ENCODE measurements at regions not wholly inside any gene's neighbourhood (a gene's known extent, or its start where the extent isn't known, plus 50 kb on each side); places are given as distances from the start of the nearest gene placed in this dataset.

GRCh38 chr2:20150110-20150706 is 74.7 kb downstream of the SDC1 start:
- no peak for DNase-seq (ENCODE audit: low spot score)
- Mint-ChIP-seq H3K9me3 (no peaks in the 10 kb centered on the region), H3K27me3 (ENCODE audit: insufficient read depth) (peaks cover 18% of the 10 kb centered on the region), H3K4me1 (ENCODE audit: low read depth) (peaks cover 9% of the 10 kb centered on the region), H3K27ac (no peak overlapping the region), H3K4me3 (no peak overlapping the region), H3K36me3 (ENCODE audit: low read depth) (no peaks in the 10 kb centered on the region)
- intact Hi-C loops (cut with micrococcal nuclease): no loop called here

GRCh38 chr2:20149703-20150030 is 75.3 kb downstream of the SDC1 start:
- intact Hi-C loops (cut with micrococcal nuclease): no loop called here
- no peak overlapping the region for H3K27ac Mint-ChIP-seq
- peaks cover 18% of the 10 kb centered on the region for H3K27me3 Mint-ChIP-seq (ENCODE audit: insufficient read depth)
- no peaks in the 10 kb centered on the region for H3K36me3 Mint-ChIP-seq (ENCODE audit: low read depth)
- no peaks in the 10 kb centered on the region for H3K9me3 Mint-ChIP-seq
- DNase-seq (ENCODE audit: low spot score): no peak
- H3K4me3 Mint-ChIP-seq: no peak overlapping the region
- H3K4me1 Mint-ChIP-seq (ENCODE audit: low read depth): peaks cover 9% of the 10 kb centered on the region

GRCh38 chr2:20148923-20149702 is 75.8 kb downstream of the SDC1 start:
- H3K36me3 Mint-ChIP-seq (ENCODE audit: low read depth): no peaks in the 10 kb centered on the region
- H3K9me3 Mint-ChIP-seq: no peaks in the 10 kb centered on the region
- peaks cover 9% of the 10 kb centered on the region for H3K4me1 Mint-ChIP-seq (ENCODE audit: low read depth)
- intact Hi-C loops (cut with micrococcal nuclease): no loop called here
- H3K4me3 Mint-ChIP-seq: no peak overlapping the region
- H3K27ac Mint-ChIP-seq: no peak overlapping the region
- DNase-seq (ENCODE audit: low spot score): no peak
- H3K27me3 Mint-ChIP-seq (ENCODE audit: insufficient read depth): peaks cover 14% of the 10 kb centered on the region

- Mint-ChIP-seq H3K27ac (no peak overlapping the region), H3K4me3 (no peak overlapping the region), H3K27me3 (ENCODE audit: insufficient read depth) (peaks cover 14% of the 10 kb centered on the region), H3K36me3 (ENCODE audit: low read depth) (no peaks in the 10 kb centered on the region), H3K9me3 (no peaks in the 10 kb centered on the region), H3K4me1 (ENCODE audit: low read depth) (peaks cover 9% of the 10 kb centered on the region)
- no peak for DNase-seq (ENCODE audit: low spot score)
- intact Hi-C loops (cut with micrococcal nuclease): no loop called here
Measured at GRCh38 chr2:20148426-20148922, 76.5 kb downstream of the SDC1 start.

GRCh38 chr2:20147351-20147750 is 77.6 kb downstream of the SDC1 start:
- H3K4me1 Mint-ChIP-seq (ENCODE audit: low read depth): peaks cover 9% of the 10 kb centered on the region
- no peak overlapping the region for H3K4me3 Mint-ChIP-seq
- H3K9me3 Mint-ChIP-seq: no peaks in the 10 kb centered on the region
- no peak for DNase-seq (ENCODE audit: low spot score)
- H3K27ac Mint-ChIP-seq: no peak overlapping the region
- no peaks in the 10 kb centered on the region for H3K36me3 Mint-ChIP-seq (ENCODE audit: low read depth)
- peaks cover 11% of the 10 kb centered on the region for H3K27me3 Mint-ChIP-seq (ENCODE audit: insufficient read depth)
- intact Hi-C loops (cut with micrococcal nuclease): no loop called here

- DNase-seq (ENCODE audit: low spot score): no peak
- Mint-ChIP-seq H3K9me3 (no peaks in the 10 kb centered on the region), H3K27ac (no peak overlapping the region), H3K4me3 (no peak overlapping the region), H3K27me3 (ENCODE audit: insufficient read depth) (peaks cover 11% of the 10 kb centered on the region), H3K36me3 (ENCODE audit: low read depth) (no peaks in the 10 kb centered on the region), H3K4me1 (ENCODE audit: low read depth) (peaks cover 9% of the 10 kb centered on the region)
- intact Hi-C loops (cut with micrococcal nuclease): no loop called here
Measured at GRCh38 chr2:20146401-20146800, 78.5 kb downstream of the SDC1 start.

GRCh38 chr2:20145497-20146193 is 79.3 kb downstream of the SDC1 start:
- Mint-ChIP-seq H3K27me3 (ENCODE audit: insufficient read depth) (peaks cover 11% of the 10 kb centered on the region), H3K9me3 (no peaks in the 10 kb centered on the region), H3K4me3 (no peak overlapping the region), H3K36me3 (ENCODE audit: low read depth) (no peaks in the 10 kb centered on the region), H3K4me1 (ENCODE audit: low read depth) (peaks cover 9% of the 10 kb centered on the region), H3K27ac (no peak overlapping the region)
- no peak for DNase-seq (ENCODE audit: low spot score)
- intact Hi-C loops (cut with micrococcal nuclease): no loop called here

GRCh38 chr2:20144861-20145260 is 80.1 kb downstream of the SDC1 start:
- H3K27ac Mint-ChIP-seq: no peak overlapping the region
- no peaks in the 10 kb centered on the region for H3K36me3 Mint-ChIP-seq (ENCODE audit: low read depth)
- no peak for DNase-seq (ENCODE audit: low spot score)
- H3K9me3 Mint-ChIP-seq: no peaks in the 10 kb centered on the region
- no peak overlapping the region for H3K4me3 Mint-ChIP-seq
- peaks cover 9% of the 10 kb centered on the region for H3K4me1 Mint-ChIP-seq (ENCODE audit: low read depth)
- peaks cover 7% of the 10 kb centered on the region for H3K27me3 Mint-ChIP-seq (ENCODE audit: insufficient read depth)
- intact Hi-C loops (cut with micrococcal nuclease): no loop called here

- Mint-ChIP-seq H3K4me1 (ENCODE audit: low read depth) (peaks cover 9% of the 10 kb centered on the region), H3K4me3 (no peak overlapping the region), H3K27me3 (ENCODE audit: insufficient read depth) (peaks cover 4% of the 10 kb centered on the region), H3K27ac (no peak overlapping the region), H3K36me3 (ENCODE audit: low read depth) (no peaks in the 10 kb centered on the region), H3K9me3 (no peaks in the 10 kb centered on the region)
- DNase-seq (ENCODE audit: low spot score): no peak
- intact Hi-C loops (cut with micrococcal nuclease): no loop called here
Measured at GRCh38 chr2:20144196-20144595, 80.7 kb downstream of the SDC1 start.

- Mint-ChIP-seq H3K4me1 (ENCODE audit: low read depth) (peaks cover 9% of the 10 kb centered on the region), H3K9me3 (no peaks in the 10 kb centered on the region), H3K27me3 (ENCODE audit: insufficient read depth) (peaks cover 4% of the 10 kb centered on the region), H3K4me3 (no peak overlapping the region), H3K27ac (no peak overlapping the region), H3K36me3 (ENCODE audit: low read depth) (no peaks in the 10 kb centered on the region)
- no peak for DNase-seq (ENCODE audit: low spot score)
- intact Hi-C loops (cut with micrococcal nuclease): no loop called here
Measured at GRCh38 chr2:20143263-20143662, 81.7 kb downstream of the SDC1 start.

- Mint-ChIP-seq H3K4me3 (no peak overlapping the region), H3K27me3 (ENCODE audit: insufficient read depth) (peaks cover 4% of the 10 kb centered on the region), H3K4me1 (ENCODE audit: low read depth) (peaks cover 9% of the 10 kb centered on the region), H3K27ac (no peak overlapping the region), H3K9me3 (no peaks in the 10 kb centered on the region), H3K36me3 (ENCODE audit: low read depth) (no peaks in the 10 kb centered on the region)
- intact Hi-C loops (cut with micrococcal nuclease): no loop called here
- DNase-seq (ENCODE audit: low spot score): no peak
Measured at GRCh38 chr2:20141806-20142205, 83.1 kb downstream of the SDC1 start.

- H3K27ac Mint-ChIP-seq: no peak overlapping the region
- no peak for DNase-seq (ENCODE audit: low spot score)
- H3K36me3 Mint-ChIP-seq (ENCODE audit: low read depth): no peaks in the 10 kb centered on the region
- H3K4me3 Mint-ChIP-seq: no peak overlapping the region
- peaks cover 6% of the 10 kb centered on the region for H3K4me1 Mint-ChIP-seq (ENCODE audit: low read depth)
- peaks cover 4% of the 10 kb centered on the region for H3K27me3 Mint-ChIP-seq (ENCODE audit: insufficient read depth)
- no peaks in the 10 kb centered on the region for H3K9me3 Mint-ChIP-seq
- intact Hi-C loops (cut with micrococcal nuclease): no loop called here
Measured at GRCh38 chr2:20141056-20141762, 83.7 kb downstream of the SDC1 start.

Data from activated T-helper 1 cell treated with anti-CD3 and anti-CD28 coated beads, Interleukin-12 subunit alpha, Interleukin-12 subunit beta, Interleukin-2, Interleukin-4 antibody, amounts not matched to agents 30 ng/mL and 10 ng/mL and 1 ng/mL, durations not matched to agents 14 hours and 24 hours and 36 hours (primary cell).